ENCODE measurements at regions not wholly inside any gene's neighbourhood (a gene's known extent, or its start where the extent isn't known, plus 50 kb on each side); places are given as distances from the start of the nearest gene placed in this dataset.

DNA sequence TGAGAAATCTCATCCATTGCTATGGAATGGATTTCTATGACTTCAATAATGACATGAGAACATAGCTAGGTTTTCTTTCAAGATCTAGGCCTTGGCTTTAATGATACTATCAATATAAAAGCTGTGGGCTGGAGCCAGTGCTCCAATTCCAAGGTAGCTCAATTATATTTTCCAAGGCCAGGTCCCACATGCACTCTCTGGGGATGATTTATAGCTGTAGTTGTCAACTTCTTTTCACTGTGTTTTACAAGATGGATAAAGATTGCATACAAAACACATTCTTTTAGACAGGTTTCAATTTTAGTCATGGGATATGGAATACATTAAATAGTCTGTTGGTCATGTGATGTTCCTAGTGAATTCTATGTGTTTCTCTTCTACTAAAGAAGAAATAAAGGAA is 156.7 kb downstream of the DCAF12L1 start:
- DNase-seq (ENCODE audit: insufficient read length, low spot score) = no peak
- FAIRE-seq = no peak
- TF ChIP-seq PAX5 (IDR thresholded peaks at IDR 0.05; ENCODE audit: insufficient read depth, low read length, severe bottlenecking) (no peak), POU2F2 (IDR thresholded peaks at IDR 0.05; ENCODE audit: low read depth, low read length) (no peak), POLR2A (IDR thresholded peaks at IDR 0.05; ENCODE audit: low read depth, low read length) (no peak), SPI1 (IDR thresholded peaks at IDR 0.05; ENCODE audit: low read depth, low read length) (no peak), POLR2AphosphoS5 (IDR thresholded peaks at IDR 0.05; ENCODE audit: low read depth, low read length) (no peak), TAF1 (IDR thresholded peaks at IDR 0.05; ENCODE audit: low read depth, low read length) (no peak)

GRCh38 chrX:126394681-126395080 is 157.9 kb downstream of the DCAF12L1 start:
- no peak for DNase-seq (ENCODE audit: insufficient read length, low spot score)
- TF ChIP-seq SPI1 (IDR thresholded peaks at IDR 0.05; ENCODE audit: low read depth, low read length) (no peak), POLR2AphosphoS5 (IDR thresholded peaks at IDR 0.05; ENCODE audit: low read depth, low read length) (no peak), PAX5 (IDR thresholded peaks at IDR 0.05; ENCODE audit: insufficient read depth, low read length, severe bottlenecking) (no peak), POU2F2 (IDR thresholded peaks at IDR 0.05; ENCODE audit: low read depth, low read length) (no peak), TAF1 (IDR thresholded peaks at IDR 0.05; ENCODE audit: low read depth, low read length) (no peak), POLR2A (IDR thresholded peaks at IDR 0.05; ENCODE audit: low read depth, low read length) (no peak)
- no peak for FAIRE-seq

DNA sequence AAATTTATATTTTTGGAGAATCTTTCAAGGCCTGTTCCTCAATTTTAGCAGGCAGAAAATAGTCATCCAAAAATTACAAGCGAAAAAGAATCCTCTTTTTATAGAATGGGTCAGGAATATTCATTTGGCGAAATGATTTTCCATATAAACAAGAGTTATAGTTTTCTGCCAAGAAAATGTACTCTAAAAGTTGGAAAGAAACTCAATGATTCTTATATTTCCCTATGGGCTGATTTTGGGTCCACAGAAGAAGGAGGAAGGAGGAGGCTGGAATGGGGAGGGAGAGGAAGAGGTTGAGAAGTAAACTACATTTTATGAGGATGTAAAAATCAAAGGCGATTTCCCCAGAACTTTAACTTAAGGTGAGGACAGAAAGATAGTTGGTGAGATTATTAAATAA is 159.3 kb downstream of the DCAF12L1 start:
- TF ChIP-seq POLR2AphosphoS5 (IDR thresholded peaks at IDR 0.05; ENCODE audit: low read depth, low read length) = no peak
- no peak for TF ChIP-seq POLR2A (IDR thresholded peaks at IDR 0.05; ENCODE audit: low read depth, low read length)
- TF ChIP-seq POU2F2 (IDR thresholded peaks at IDR 0.05; ENCODE audit: low read depth, low read length) = no peak
- no peak for TF ChIP-seq TAF1 (IDR thresholded peaks at IDR 0.05; ENCODE audit: low read depth, low read length)
- TF ChIP-seq SPI1 (IDR thresholded peaks at IDR 0.05; ENCODE audit: low read depth, low read length) = no peak
- TF ChIP-seq PAX5 (IDR thresholded peaks at IDR 0.05; ENCODE audit: insufficient read depth, low read length, severe bottlenecking) = no peak

DNA sequence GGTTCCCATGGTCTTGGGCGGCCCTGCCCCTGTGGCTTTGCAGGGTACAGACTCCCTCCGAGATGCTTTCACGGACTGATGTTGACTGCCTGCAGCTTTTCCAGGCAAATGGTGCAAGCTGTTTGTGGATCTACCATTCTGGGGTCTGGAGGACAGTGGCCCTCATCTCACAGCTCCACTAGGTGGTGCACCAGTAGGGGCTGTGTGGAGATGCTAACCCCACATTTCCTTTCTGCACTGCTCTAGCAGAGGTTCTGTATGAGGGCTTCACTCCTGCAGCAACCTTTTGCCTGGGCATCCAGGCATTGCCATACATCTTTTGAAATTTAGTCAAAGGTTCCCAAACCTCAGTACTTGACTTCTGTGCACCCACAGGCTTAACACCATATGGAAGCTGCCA is 176.1 kb downstream of the DCAF12L1 start:
- FAIRE-seq (no peak), DNase-seq (ENCODE audit: insufficient read length, low spot score) (no peak)
- TF ChIP-seq PAX5 (IDR thresholded peaks at IDR 0.05; ENCODE audit: insufficient read depth, low read length, severe bottlenecking) (no peak), TAF1 (IDR thresholded peaks at IDR 0.05; ENCODE audit: low read depth, low read length) (no peak), POLR2AphosphoS5 (IDR thresholded peaks at IDR 0.05; ENCODE audit: low read depth, low read length) (no peak), SPI1 (IDR thresholded peaks at IDR 0.05; ENCODE audit: low read depth, low read length) (no peak), POLR2A (IDR thresholded peaks at IDR 0.05; ENCODE audit: low read depth, low read length) (no peak), POU2F2 (IDR thresholded peaks at IDR 0.05; ENCODE audit: low read depth, low read length) (no peak)

More for the DNA sequence above, 159.3 kb downstream of the DCAF12L1 start:
- DNase-seq (ENCODE audit: insufficient read length, low spot score) (no peak), FAIRE-seq (no peak)

- DNase-seq (ENCODE audit: insufficient read length, low spot score) (no peak), FAIRE-seq (no peak)
- TF ChIP-seq PAX5 (IDR thresholded peaks at IDR 0.05; ENCODE audit: insufficient read depth, low read length, severe bottlenecking) (no peak), POLR2AphosphoS5 (IDR thresholded peaks at IDR 0.05; ENCODE audit: low read depth, low read length) (no peak), SPI1 (IDR thresholded peaks at IDR 0.05; ENCODE audit: low read depth, low read length) (no peak), POU2F2 (IDR thresholded peaks at IDR 0.05; ENCODE audit: low read depth, low read length) (no peak), TAF1 (IDR thresholded peaks at IDR 0.05; ENCODE audit: low read depth, low read length) (no peak), POLR2A (IDR thresholded peaks at IDR 0.05; ENCODE audit: low read depth, low read length) (no peak)
Observed at GRCh38 chrX:126342859-126343258, 176.8 kb upstream of the DCAF12L2 start.

- FAIRE-seq = peak; percentile 9
- TF ChIP-seq POU2F2 (IDR thresholded peaks at IDR 0.05; ENCODE audit: low read depth, low read length) = no peak
- no peak for TF ChIP-seq POLR2A (IDR thresholded peaks at IDR 0.05; ENCODE audit: low read depth, low read length)
- TF ChIP-seq POLR2AphosphoS5 (IDR thresholded peaks at IDR 0.05; ENCODE audit: low read depth, low read length) = no peak
- TF ChIP-seq SPI1 (IDR thresholded peaks at IDR 0.05; ENCODE audit: low read depth, low read length) = no peak
- no peak for TF ChIP-seq PAX5 (IDR thresholded peaks at IDR 0.05; ENCODE audit: insufficient read depth, low read length, severe bottlenecking)
- TF ChIP-seq TAF1 (IDR thresholded peaks at IDR 0.05; ENCODE audit: low read depth, low read length) = no peak
Observed at GRCh38 chrX:126339928-126340327, 173.8 kb upstream of the DCAF12L2 start.

DNA sequence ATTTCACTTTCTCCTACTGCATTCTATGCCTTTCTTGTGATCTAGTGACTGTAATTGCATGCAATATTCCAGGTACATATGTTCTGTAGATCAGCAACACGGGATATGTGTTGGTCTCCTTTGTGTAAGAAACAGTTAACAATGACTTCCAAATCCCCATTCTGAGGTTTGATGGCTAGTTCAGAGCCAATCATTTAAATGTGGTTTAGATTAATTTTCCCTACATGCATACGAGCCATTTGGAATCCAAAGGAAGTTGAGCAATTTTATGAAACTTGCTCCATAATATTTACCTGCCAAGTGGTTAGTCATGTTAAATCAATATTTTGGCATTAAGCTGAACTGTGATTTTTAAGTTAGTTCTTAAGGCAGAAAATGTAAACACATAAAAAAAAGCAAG is 172.8 kb upstream of the DCAF12L2 start:
- DNase-seq (ENCODE audit: insufficient read length, low spot score) = no peak
- no peak for TF ChIP-seq PAX5 (IDR thresholded peaks at IDR 0.05; ENCODE audit: insufficient read depth, low read length, severe bottlenecking)
- TF ChIP-seq POLR2A (IDR thresholded peaks at IDR 0.05; ENCODE audit: low read depth, low read length) = no peak
- TF ChIP-seq POU2F2 (IDR thresholded peaks at IDR 0.05; ENCODE audit: low read depth, low read length) = no peak
- no peak for TF ChIP-seq SPI1 (IDR thresholded peaks at IDR 0.05; ENCODE audit: low read depth, low read length)
- no peak for TF ChIP-seq TAF1 (IDR thresholded peaks at IDR 0.05; ENCODE audit: low read depth, low read length)
- no peak for FAIRE-seq

More at GRCh38 chrX:126339928-126340327, 173.8 kb upstream of the DCAF12L2 start:
- no peak for DNase-seq (ENCODE audit: insufficient read length, low spot score)

DNA sequence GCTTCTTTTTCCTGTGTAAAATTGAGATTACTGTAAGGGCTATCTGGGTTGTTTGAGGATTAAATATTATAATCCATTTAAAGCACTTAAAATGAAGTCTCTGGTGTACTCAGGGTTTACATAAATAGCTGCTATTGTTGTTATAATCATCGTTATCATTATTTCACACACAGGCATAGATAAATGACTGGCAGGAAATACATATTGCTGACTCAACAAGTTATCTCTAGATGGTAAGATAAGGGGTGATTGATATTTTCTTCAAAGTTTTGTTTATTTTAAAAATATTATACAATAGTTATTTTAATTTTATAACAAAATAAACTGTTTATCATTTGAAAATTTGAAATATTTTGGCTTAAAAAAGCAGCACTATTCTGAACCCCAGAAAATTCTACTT is 134.3 kb upstream of the DCAF12L2 start:
- DNase-seq (ENCODE audit: insufficient read length, low spot score) = no peak
- TF ChIP-seq SPI1 (IDR thresholded peaks at IDR 0.05; ENCODE audit: low read depth, low read length) (no peak), PAX5 (IDR thresholded peaks at IDR 0.05; ENCODE audit: insufficient read depth, low read length, severe bottlenecking) (no peak), POLR2A (IDR thresholded peaks at IDR 0.05; ENCODE audit: low read depth, low read length) (no peak), POU2F2 (IDR thresholded peaks at IDR 0.05; ENCODE audit: low read depth, low read length) (no peak), POLR2AphosphoS5 (IDR thresholded peaks at IDR 0.05; ENCODE audit: low read depth, low read length) (no peak), TAF1 (IDR thresholded peaks at IDR 0.05; ENCODE audit: low read depth, low read length) (no peak)
- FAIRE-seq = no peak

DNA sequence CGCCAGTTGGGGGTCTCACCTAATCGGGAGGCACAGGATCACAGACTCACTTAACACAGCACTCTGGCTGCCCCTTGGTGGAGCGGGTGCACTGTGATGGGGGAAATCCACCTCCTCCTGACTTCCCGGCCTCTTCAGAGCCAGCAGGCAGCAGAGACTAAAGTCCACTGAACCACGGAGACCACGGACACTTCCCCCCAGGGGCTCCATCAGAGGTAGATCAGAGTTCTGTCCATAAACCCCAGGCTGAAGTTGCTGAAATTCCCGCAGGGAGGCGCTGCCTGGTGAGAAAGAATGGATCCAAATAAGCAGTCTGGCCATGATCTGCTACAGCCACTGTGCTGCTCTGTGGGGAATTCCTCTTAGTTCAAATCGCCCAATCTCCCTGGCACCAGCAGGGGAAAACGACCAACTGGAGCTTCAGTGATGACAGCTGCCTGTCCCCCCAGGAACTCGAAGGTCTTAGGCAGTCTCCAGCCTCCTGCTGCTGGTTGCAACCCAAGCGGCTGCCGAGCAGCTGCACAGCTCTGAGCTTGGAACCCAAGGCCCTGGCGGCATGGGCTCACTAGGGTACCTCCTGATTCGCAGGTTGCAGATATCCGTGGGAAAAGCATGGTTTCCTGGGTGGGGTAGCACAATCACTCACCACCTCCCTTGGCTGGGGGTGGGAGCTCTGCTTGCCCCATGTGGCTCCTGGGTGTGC is 106.9 kb upstream of the DCAF12L2 start:
- no peak for DNase-seq (ENCODE audit: insufficient read length, low spot score)
- no peak for TF ChIP-seq PAX5 (IDR thresholded peaks at IDR 0.05; ENCODE audit: insufficient read depth, low read length, severe bottlenecking)
- TF ChIP-seq POLR2AphosphoS5 (IDR thresholded peaks at IDR 0.05; ENCODE audit: low read depth, low read length) = no peak
- no peak for TF ChIP-seq POU2F2 (IDR thresholded peaks at IDR 0.05; ENCODE audit: low read depth, low read length)
- TF ChIP-seq POLR2A (IDR thresholded peaks at IDR 0.05; ENCODE audit: low read depth, low read length) = no peak
- no peak for TF ChIP-seq SPI1 (IDR thresholded peaks at IDR 0.05; ENCODE audit: low read depth, low read length)
- TF ChIP-seq TAF1 (IDR thresholded peaks at IDR 0.05; ENCODE audit: low read depth, low read length) = no peak
- no peak for FAIRE-seq

Data from GM12891 (cell line).